ENCODE measurements at regions not wholly inside any gene's neighbourhood (a gene's known extent, or its start where the extent isn't known, plus 50 kb on each side); places are given as distances from the start of the nearest gene placed in this dataset.
A peak's percentile ranks its signal among the peaks of the same experiment; 100 is the strongest.

- DNase-seq: no peak
These were observed 219.9 kb downstream of the SPRY2 start for GRCh38 chr13:80121038-80121437.

- DNase-seq: no peak
These were observed 222.4 kb downstream of the SPRY2 start for GRCh38 chr13:80118506-80118905.

- DNase-seq: no peak
These were observed 222.8 kb downstream of the SPRY2 start for GRCh38 chr13:80118099-80118498.

- DNase-seq: no peak
These were observed 223.4 kb downstream of the SPRY2 start for GRCh38 chr13:80117515-80117914.

GRCh38 chr13:80116107-80116506 lies 224.8 kb downstream of the SPRY2 start:
- no peak for DNase-seq

GRCh38 chr13:80115616-80116015 lies 225.3 kb downstream of the SPRY2 start:
- DNase-seq: no peak

GRCh38 chr13:80113714-80114454 lies 227.0 kb downstream of the SPRY2 start:
- DNase-seq: no peak

- no peak for DNase-seq
These were observed 231.6 kb downstream of the SPRY2 start for GRCh38 chr13:80109303-80109702.

- no peak for DNase-seq
These were observed 235.6 kb downstream of the SPRY2 start for GRCh38 chr13:80105350-80105749.

- no peak for DNase-seq
These were observed 239.9 kb downstream of the SPRY2 start for GRCh38 chr13:80101040-80101439.

- DNase-seq: no peak
These were observed 240.3 kb downstream of the SPRY2 start for GRCh38 chr13:80100636-80101035.

- no peak for DNase-seq
These were observed 243.4 kb downstream of the SPRY2 start for GRCh38 chr13:80097561-80097960.

GRCh38 chr13:80096383-80096782 lies 244.5 kb downstream of the SPRY2 start:
- no peak for DNase-seq

GRCh38 chr13:80094526-80094925 lies 246.4 kb downstream of the SPRY2 start:
- no peak for DNase-seq

- no peak for DNase-seq
These were observed 247.0 kb downstream of the SPRY2 start for GRCh38 chr13:80093888-80094287.

- no peak for DNase-seq
These were observed 254.6 kb downstream of the SPRY2 start for GRCh38 chr13:80086304-80086721.

GRCh38 chr13:80083853-80084676 lies 256.9 kb downstream of the SPRY2 start:
- peak; percentile 34 for DNase-seq

- DNase-seq: no peak
These were observed 257.7 kb downstream of the SPRY2 start for GRCh38 chr13:80083081-80083852.

GRCh38 chr13:80082396-80083080 lies 258.4 kb downstream of the SPRY2 start:
- no peak for DNase-seq

- no peak for DNase-seq
These were observed 266.1 kb downstream of the SPRY2 start for GRCh38 chr13:80074811-80075210.

GRCh38 chr13:80074143-80074752 lies 266.7 kb downstream of the SPRY2 start:
- DNase-seq: no peak

- DNase-seq: no peak
These were observed 268.7 kb downstream of the SPRY2 start for GRCh38 chr13:80072231-80072630.
